ENCODE measurements at regions not wholly inside any gene's neighbourhood (a gene's known extent, or its start where the extent isn't known, plus 50 kb on each side); places are given as distances from the start of the nearest gene placed in this dataset.

DNA sequence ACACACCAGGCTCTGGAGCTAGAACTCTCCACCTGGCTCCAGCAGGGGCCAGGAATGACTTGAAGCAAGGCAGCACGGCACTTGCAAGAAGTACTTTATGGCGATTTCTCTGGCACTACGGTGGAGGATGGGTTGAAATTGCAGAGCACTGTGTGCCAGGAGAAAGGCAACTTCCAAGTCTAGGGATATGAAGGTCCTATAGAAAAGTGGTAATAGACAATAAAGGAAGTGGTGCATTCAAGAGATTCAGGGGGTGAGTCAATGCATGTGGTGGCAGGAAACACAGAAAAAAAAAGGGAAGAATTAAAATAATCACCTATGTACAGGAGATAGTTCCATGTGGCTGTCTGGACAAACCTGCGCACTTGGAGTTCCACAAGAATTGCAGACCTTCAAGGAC lies 240.3 kb upstream of the DYNLRB2 start:
- H2AFZ ChIP-seq (ENCODE audit: low read depth, low read length): no peak overlapping the region
- ChIA-PET CTCF (interaction anchor here (1.0 kb wide), 1 partner anchor 13 kb away, joined by 4 read pairs; no protein-coding TSS in a partner anchor), POLR2A (no interaction called here)
- FAIRE-seq (no peak), DNase-seq (ENCODE audit: low read depth, low spot score) (no peak)
- no peaks in the 10 kb centered on the region for H3K9me1 ChIP-seq (replicated peaks; ENCODE audit: control insufficient read depth, extremely low read depth, insufficient read depth, low read length)
- H3K4me3 ChIP-seq (replicated peaks in 1 of 3; ENCODE audit: insufficient read depth in 1 of 3, low read depth in 1 of 3, low read length in 3 of 3): no peak overlapping the region
- no TSS peak for BruUV-seq (replicated peaks)
- H3K4me1 ChIP-seq (ENCODE audit: control insufficient read depth, extremely low read depth, insufficient read depth, low read length): peaks cover 13% of the 10 kb centered on the region
- peak; percentile 38 for TF ChIP-seq FOS (IDR thresholded peaks at IDR 0.05; ENCODE audit: borderline replicate concordance, insufficient read depth, low read length)
- TF ChIP-seq JUN (IDR thresholded peaks at IDR 0.05; ENCODE audit: borderline replicate concordance, insufficient read depth, insufficient read length, low read depth): no peak
- dilution Hi-C loops (cut with MboI; ENCODE audit: extremely low pct_ligation_motif_present, low sequenced_read_pairs) (no loop called here), intact Hi-C loops (cut with micrococcal nuclease) (no loop called here)
- H3K27ac ChIP-seq (ENCODE audit: insufficient read depth, low read depth, low read length): no peak overlapping the region
- no peaks in the 10 kb centered on the region for H4K20me1 ChIP-seq (replicated peaks; ENCODE audit: control insufficient read depth, extremely low read depth, insufficient read depth, low read length)
- H3K9ac ChIP-seq (replicated peaks; ENCODE audit: extremely low read depth, insufficient read depth, low read length): peak overlapping the region; percentile 9
- no peaks in the 10 kb centered on the region for H3K9me3 ChIP-seq (replicated peaks; ENCODE audit: control insufficient read depth, insufficient read depth, low read length)
- no peaks in the 10 kb centered on the region for H3K36me3 ChIP-seq (ENCODE audit: control insufficient read depth in 2 of 2, extremely low read depth in 1 of 2, insufficient read depth in 2 of 2, low read length in 2 of 2)
- H3K27me3 ChIP-seq (ENCODE audit: control insufficient read depth in 2 of 2, insufficient read depth in 2 of 2, low read length in 2 of 2): no peaks in the 10 kb centered on the region
- peak overlapping the region; percentile 17 for H3K4me2 ChIP-seq (ENCODE audit: insufficient read depth, low read length)
- H3K79me2 ChIP-seq (ENCODE audit: control insufficient read depth, insufficient read depth, low read length): no peaks in the 10 kb centered on the region

DNA sequence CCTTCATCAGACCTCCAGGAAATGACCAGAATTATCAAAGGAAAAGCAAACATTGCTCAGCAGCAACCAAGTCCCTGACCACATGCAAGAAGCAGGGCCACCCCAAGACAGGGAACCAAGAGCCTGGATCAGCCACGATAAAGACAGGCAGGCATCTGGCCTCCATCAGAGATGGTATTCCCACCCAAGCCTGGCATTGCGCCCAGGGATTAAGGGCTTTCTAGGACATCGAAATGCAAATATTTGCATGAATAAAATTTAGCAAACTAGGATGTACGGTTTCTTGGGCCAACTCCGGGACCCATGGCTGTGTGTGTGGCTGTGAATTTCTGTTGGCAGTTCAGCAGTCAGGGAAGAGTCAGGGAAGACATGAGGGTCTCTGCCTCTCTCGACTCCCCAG lies 241.4 kb upstream of the DYNLRB2 start:
- Histone ChIP-seq H3K27me3 (ENCODE audit: control insufficient read depth in 2 of 2, insufficient read depth in 2 of 2, low read length in 2 of 2) (no peaks in the 10 kb centered on the region), H3K4me2 (ENCODE audit: insufficient read depth, low read length) (no peak overlapping the region), H3K4me3 (replicated peaks in 1 of 3; ENCODE audit: insufficient read depth in 1 of 3, low read depth in 1 of 3, low read length in 3 of 3) (no peak overlapping the region), H3K36me3 (ENCODE audit: control insufficient read depth in 2 of 2, extremely low read depth in 1 of 2, insufficient read depth in 2 of 2, low read length in 2 of 2) (no peaks in the 10 kb centered on the region), H4K20me1 (replicated peaks; ENCODE audit: control insufficient read depth, extremely low read depth, insufficient read depth, low read length) (no peaks in the 10 kb centered on the region), H3K9me3 (replicated peaks; ENCODE audit: control insufficient read depth, insufficient read depth, low read length) (no peaks in the 10 kb centered on the region), H3K4me1 (ENCODE audit: control insufficient read depth, extremely low read depth, insufficient read depth, low read length) (peaks cover 16% of the 10 kb centered on the region), H3K9ac (replicated peaks; ENCODE audit: extremely low read depth, insufficient read depth, low read length) (no peak overlapping the region), H3K79me2 (ENCODE audit: control insufficient read depth, insufficient read depth, low read length) (no peaks in the 10 kb centered on the region), H2AFZ (ENCODE audit: low read depth, low read length) (no peak overlapping the region), H3K27ac (ENCODE audit: insufficient read depth, low read depth, low read length) (no peak overlapping the region), H3K9me1 (replicated peaks; ENCODE audit: control insufficient read depth, extremely low read depth, insufficient read depth, low read length) (no peaks in the 10 kb centered on the region)
- intact Hi-C loops (cut with micrococcal nuclease) (loop anchor here (2.0 kb wide), 1 partner anchor 101 kb away; no protein-coding TSS in a partner anchor), dilution Hi-C loops (cut with MboI; ENCODE audit: extremely low pct_ligation_motif_present, low sequenced_read_pairs) (no loop called here)
- ChIA-PET POLR2A (no interaction called here), CTCF (no interaction called here)
- DNase-seq (ENCODE audit: low read depth, low spot score) (no peak), FAIRE-seq (no peak)
- TF ChIP-seq POLR2A (IDR thresholded peaks at IDR 0.05; ENCODE audit: low read depth, low read length) (no peak), GATA2 (IDR thresholded peaks at IDR 0.05; ENCODE audit: insufficient read depth, insufficient read length, low read depth, low read length) (peak; percentile 88)
- no TSS peak for BruUV-seq (replicated peaks)

Data from endothelial cell of umbilical vein (primary cell).